HG03571 (cell line): ENCODE measurements at regions not wholly inside any gene's neighbourhood (a gene's known extent, or its start where the extent isn't known, plus 50 kb on each side); places are given as distances from the start of the nearest gene placed in this dataset.
"Not testable (repeated sequence)": the region's sequence is repeated elsewhere in the genome, so short reads cannot be mapped to it uniquely, and the experiment has no call there.

Experiments used
- ATAC-seq: cut with Tn5 transposase; IDR thresholded peaks from one replicate; pipeline ENCODE4 v1.9.1; 2021; ENCODE audit not compliant: unreplicated experiment

GRCh38 chr12:125549171-125549570, 483.9 kb downstream of the AACS start:
- no peak for ATAC-seq

GRCh38 chr12:125549836-125550235, 484.6 kb downstream of the AACS start:
- ATAC-seq: no peak

- no peak for ATAC-seq
Measured at GRCh38 chr12:125552295-125552694, 487.1 kb downstream of the AACS start.

DNA sequence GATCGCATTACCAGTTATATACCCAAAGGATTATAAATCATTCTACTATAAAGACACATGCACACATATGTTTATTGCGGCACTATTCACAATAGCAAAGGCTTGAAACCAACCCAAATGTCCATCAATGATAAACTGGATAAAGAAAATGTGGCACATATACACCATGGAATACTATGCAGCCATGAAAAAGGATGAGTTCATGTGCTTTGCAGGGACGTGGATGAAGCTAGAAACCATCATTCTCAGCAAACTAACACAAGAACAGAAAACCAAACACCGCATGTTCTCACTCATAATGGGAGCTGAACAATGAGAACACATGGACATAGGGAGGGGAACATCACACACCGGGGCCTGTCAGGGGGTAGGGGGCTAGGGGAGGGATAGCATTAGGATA, 495.8 kb downstream of the AACS start:
- not testable (repeated sequence) for ATAC-seq

DNA sequence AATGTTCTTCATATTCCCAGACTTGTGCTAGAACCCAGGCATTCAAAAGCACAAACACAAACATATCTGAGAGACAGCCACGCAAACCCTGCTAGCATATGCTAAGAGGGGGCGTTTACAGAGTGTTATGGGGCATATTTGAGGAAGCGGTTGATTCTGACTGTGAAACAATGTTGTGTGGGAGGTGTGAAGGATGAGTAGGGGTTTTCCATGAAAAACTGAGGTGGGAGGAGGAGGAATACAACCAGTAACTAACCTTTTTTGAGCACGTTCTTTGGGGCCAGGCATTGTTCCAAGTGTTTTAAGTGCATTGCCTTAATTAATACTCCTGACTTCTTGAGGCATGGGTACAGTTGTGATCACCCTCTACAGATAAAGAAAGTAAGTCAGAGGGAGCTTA, 499.5 kb downstream of the AACS start:
- ATAC-seq: no peak

GRCh38 chr12:125567581-125567980, 502.3 kb downstream of the AACS start:
- ATAC-seq: no peak

DNA sequence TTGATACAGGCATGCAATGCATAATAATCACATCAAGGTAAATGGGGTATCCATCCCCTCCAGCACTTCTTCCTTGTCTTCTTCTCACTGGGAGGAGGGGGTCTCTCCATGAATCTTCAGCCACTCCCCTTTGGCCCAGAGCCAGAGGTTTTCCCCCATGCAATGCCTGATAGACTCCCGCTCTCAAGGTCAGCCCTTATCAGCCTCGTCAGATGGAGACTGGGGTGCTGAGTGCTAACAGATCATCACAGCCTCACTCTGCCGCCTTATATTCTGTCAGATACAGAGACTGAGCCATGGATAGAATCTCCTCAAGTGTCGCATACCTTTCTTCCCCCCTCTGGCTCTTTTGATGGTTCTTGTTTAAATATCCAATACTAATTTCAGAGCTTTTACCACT, 503.1 kb downstream of the AACS start:
- ATAC-seq: no peak

GRCh38 chr12:125573271-125573670, 508.0 kb downstream of the AACS start:
- no peak for ATAC-seq

- ATAC-seq: no peak
Measured at GRCh38 chr12:125577334-125577733, 512.1 kb downstream of the AACS start.

DNA sequence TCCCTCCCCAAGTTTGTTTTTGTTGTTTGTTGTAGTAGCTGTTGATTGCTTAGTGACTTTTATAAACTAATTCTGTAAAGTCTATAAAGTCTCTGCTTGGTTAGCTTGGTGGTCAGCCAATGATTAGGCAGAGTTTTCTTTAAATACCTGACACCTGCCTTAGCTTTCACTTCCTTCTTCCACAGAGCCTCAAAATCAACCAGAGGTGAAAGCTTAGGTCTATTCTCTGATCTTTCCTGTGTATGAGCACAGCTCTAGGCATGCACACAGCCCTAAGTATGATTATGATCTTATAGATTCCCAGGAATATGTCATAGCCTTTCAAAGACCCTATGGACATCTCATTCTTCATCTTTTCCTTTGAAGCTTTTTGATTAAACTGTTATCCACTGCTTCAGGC, 514.7 kb downstream of the AACS start:
- no peak for ATAC-seq

DNA sequence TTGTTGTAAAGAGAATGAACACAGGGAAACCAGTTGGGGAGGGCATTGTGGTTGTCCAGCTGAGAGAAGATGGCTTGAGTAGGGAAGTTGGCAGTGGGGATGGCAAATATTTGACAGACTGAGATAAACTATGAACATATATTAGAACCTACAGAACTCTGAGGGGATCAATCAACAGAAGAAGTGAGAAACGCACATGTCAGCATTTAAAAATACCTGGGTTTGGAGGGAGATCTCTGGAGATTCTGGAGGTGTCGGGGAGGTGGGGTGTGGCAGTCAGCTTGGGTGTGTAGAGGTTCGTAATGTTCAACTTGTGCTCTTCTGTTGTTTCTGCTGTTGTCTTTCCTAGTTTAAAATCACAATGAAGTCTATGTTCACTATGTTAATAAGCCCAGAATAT, 517.8 kb downstream of the AACS start:
- ATAC-seq: no peak

DNA sequence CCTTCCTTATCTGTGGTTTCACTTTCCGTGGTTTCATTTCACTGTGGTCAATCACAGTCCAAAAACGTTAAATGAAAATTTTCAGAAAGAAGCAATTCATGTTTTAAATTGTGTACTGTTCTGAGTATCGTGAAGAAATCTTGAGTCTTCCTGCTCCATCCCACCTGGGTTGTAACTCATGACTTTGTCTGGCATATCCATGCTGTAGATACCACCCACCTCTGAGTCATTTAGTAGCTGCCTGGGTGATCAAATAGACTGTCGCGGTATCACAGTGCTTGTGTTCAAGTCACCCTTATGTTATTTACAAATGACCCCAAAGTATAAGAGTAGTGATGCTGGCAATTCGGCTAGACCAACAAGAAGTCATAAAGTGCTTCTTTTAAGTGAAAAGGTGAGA, 521.2 kb downstream of the AACS start:
- no peak for ATAC-seq

DNA sequence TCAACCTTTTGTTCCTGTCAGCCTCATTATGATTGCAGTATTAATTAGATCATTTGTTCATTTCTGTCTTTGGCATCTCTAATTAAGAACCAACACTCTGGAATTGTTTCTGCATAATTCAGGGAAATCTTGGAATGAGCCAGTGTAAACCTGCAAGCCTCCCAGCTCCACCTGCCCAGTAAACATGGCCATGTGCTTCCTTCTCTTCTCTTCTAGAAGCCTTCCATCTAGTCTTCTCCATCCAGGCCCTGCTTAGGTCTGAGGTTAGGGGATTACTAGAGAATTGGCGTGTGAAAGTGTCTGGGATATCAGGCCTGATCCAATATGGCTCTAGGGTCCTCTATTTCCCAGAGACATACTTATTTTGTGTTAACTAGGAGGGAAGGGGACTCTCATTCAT, 528.0 kb downstream of the AACS start:
- no peak for ATAC-seq

- ATAC-seq: no peak
Measured at GRCh38 chr12:125604976-125605375, 539.7 kb downstream of the AACS start.

GRCh38 chr12:125606312-125606711, 541.1 kb downstream of the AACS start:
- ATAC-seq: no peak

GRCh38 chr12:125610292-125610691, 545.1 kb downstream of the AACS start:
- ATAC-seq: no peak

DNA sequence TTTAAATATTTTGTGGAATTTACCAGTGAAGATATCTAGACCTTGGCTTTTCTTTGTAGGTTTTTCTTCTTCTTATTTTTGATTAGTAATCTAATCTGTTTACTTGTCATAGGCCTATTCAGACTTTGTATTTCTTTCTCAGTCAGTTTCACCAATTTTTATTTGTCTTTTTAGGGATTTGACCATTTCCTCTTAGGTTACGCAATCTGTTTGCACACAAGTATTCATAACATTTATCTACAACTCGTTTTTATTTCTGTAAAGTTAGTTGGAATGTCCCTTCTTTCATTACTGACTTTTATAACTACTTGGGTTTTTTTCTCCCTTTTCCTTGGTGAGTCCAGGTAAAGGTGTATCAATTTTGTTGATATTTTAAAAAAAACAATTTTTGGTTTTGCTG, 545.7 kb downstream of the AACS start:
- ATAC-seq: no peak

- no peak for ATAC-seq
Measured at GRCh38 chr12:125614058-125614457, 548.8 kb downstream of the AACS start.

GRCh38 chr12:125619723-125620122, 554.5 kb downstream of the AACS start:
- ATAC-seq: no peak

- ATAC-seq: no peak
Measured at GRCh38 chr12:125633686-125634085, 568.5 kb downstream of the AACS start.

GRCh38 chr12:125634813-125635212, 569.6 kb downstream of the AACS start:
- no peak for ATAC-seq

DNA sequence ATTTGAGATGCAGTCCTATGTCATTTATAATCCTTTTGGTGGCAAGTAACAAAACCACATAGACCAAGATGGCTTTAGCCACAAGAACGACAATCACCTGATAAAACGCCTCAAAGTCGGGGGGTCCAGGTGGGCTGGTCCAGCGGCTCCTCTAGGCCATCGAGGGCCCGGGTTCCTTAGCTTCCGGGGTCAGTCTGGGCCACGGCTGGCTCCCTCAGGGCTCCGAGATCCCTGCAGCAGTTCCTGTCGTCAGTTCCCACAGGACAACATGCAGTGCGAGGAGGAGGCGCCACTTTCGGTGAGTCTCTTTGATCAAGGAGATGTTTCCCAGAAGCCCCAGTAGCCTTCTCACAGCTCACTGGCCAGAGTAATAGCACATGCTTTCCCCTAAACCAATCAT, 574.6 kb downstream of the AACS start:
- no peak for ATAC-seq

- no peak for ATAC-seq
Measured at GRCh38 chr12:125643055-125643454, 577.8 kb downstream of the AACS start.

GRCh38 chr12:125645724-125646123, 580.5 kb downstream of the AACS start:
- ATAC-seq: no peak
